Inflammatory macrophage treated with lipopolysaccharide for 1 hour (primary cell): ENCODE measurements at regions not wholly inside any gene's neighbourhood (a gene's known extent, or its start where the extent isn't known, plus 50 kb on each side); places are given as distances from the start of the nearest gene placed in this dataset.
"Not testable (repeated sequence)": the region's sequence is repeated elsewhere in the genome, so short reads cannot be mapped to it uniquely, and the experiment has no call there.

ENCODE experiments used
- DNase-seq, 2 donors: peaks; one replicate each; pipeline ENCODE4 v3.0.0-alpha.2; 2020 to 2022

DNA sequence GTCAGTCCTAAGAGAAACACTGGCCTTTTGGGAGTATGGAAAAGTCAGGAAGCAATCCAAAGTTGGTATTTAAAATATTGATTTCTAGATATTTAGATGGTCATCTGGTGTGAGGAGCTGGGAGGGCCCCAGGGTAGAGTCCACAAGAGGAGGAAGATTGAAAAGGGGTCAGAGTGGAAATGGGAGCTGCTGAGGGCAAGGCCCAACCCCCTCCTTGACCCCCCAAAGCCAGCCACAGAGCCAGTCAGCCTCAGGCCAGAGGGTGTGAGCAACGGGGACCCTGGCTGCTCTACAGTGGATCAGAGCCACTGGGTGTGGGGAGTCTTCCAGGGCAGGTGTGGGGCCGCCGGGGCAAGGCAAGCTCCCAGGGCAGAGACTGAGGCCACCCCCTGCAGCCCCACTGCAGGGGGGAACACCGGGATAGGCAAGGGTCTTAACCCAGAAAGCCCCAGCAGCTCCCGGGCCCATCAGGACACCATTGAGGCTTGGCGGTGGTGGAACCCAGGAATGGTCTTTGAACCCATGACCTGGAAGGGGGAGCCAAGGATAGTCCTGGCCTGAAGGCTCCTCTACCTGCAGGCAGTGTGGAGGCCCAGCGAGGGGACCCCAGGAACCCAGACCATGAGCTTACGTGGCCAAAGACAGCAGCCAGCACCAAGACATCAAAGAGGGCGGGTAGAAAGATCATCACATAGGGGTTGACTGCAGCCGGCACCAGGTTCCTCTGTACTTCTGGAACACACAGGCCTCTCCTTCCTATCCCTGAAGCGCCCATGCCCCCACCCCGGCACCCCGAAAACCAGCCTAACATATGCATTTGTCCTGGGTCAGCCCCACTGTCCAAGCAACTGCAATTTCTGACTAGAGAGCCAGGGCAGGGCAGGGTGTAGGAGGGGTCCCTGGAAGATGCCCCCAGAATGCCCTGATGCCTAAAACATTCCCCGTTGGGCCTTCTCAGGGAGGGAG is 51.3 kb upstream of the CSPG4 start:
- DNase-seq = not testable (repeated sequence)

DNA sequence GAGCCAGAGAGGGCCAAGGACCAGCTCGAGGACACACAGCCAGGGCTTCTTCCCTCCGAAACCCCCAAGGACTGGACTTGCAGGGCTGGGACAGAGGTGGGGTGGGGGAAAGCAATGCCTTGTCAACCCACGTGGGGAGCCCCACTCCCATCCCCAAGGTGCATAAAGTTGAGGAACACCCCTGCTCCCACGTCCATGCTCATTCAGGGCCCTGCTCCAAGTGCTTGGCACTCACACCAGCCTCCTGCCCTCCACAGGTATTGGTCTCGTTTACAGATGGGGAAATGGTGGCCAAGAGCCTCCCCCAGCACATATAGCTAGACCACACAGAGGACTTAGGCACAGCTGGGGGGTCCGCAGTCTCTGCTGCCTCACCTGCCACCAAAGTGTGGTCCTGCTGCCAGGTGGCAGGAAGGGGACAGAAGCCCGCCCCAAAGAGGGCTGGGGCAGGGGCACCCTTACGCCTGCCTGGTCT is 50.5 kb upstream of the CSPG4 start:
- no peak for DNase-seq
